HuH-7.5 (cell line): ENCODE measurements at regions not wholly inside any gene's neighbourhood (a gene's known extent, or its start where the extent isn't known, plus 50 kb on each side); places are given as distances from the start of the nearest gene placed in this dataset.
"Not testable (repeated sequence)": the region's sequence is repeated elsewhere in the genome, so short reads cannot be mapped to it uniquely, and the experiment has no call there.

Experiments used
- DNase-seq: peaks from one replicate; pipeline ENCODE4 v3.0.0; 2011; ENCODE audit warnings: low spot score

DNA sequence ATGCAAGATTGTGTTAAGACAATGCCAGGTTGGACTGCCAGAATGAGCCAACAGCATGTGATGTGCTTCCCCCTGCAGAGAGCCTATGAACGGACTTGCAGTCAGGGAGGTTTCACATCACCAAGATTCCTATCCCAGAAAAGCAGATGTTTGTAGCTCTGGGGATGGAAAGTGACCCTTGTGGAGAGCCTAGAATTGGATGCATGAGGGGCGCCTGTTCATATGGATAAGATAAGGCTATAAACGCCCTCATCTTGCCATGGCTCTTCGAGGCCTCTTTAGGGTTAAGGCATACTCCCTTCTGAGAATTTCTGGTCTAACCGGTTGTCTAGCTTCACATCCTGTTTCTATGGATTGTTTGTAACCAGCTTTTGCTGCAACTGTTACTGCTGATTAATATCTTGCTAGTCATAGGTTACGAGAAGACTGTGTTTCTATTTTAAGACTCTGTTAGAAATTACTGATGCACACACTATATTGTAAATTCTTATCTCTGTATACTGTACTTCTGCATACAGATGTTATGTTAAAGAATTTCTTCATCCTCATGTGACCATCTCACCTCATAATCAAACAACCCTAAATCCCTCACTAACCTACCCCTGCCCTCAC, 295.8 kb downstream of the PTGER3 start:
- DNase-seq, result not testable (repeated sequence)

DNA sequence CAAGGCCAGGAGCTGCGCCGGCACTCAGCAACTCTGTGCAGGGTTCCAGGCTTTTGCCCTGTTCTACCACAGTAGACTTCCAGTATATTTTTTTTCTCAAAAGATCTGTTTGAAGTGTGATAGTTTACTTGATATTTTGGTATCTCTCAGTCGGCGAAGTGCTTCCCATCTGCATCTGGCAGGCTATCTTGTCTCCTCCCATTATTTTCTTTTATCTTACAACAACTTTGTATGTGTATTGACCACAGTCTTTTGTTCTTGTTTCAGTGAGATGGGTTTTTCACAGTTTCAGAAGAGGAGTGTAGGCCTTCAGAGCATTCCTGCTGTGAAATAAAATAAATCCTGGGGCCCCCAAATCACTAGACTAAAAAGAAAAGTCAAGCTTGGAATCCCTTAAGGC, 292.9 kb downstream of the PTGER3 start:
- DNase-seq, result no peak

DNA sequence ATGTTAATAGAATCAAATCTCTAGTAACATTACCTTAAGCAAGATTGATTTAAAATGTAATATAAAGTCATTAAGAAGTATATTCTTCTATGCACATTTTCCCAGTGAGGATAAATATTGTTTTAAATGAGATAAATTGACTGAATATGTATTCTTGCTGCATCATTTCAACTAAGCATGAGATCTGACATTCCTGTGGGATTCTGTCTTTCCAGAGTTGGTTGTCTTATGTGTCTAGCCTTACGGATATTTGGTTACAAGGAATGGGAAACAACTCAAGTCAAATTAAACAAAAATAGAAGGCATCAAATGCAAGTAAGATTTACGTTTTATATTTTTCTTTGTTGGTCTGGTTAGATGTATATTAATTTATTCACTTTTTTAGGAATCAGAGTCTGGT, 287.5 kb downstream of the PTGER3 start:
- no peak for DNase-seq

DNA sequence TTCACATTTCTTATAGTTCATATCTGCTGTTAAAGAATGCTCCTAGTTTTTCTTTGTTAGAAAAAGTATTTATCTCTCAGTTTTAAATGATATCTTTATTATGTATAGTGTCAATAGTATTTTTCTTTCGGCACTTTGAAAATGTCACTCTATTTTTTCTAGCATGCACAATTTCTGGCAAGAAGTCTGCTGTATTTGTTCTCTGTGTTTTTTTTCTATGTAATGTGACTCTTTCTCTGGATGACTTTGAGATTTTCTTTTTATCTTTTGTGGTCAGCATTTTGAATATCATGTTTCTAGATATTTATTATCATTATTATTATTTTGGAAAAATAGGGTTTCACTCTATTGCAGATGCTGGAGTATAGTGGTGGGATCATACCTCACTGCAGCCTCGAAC, 285.2 kb downstream of the PTGER3 start:
- DNase-seq, result no peak

DNA sequence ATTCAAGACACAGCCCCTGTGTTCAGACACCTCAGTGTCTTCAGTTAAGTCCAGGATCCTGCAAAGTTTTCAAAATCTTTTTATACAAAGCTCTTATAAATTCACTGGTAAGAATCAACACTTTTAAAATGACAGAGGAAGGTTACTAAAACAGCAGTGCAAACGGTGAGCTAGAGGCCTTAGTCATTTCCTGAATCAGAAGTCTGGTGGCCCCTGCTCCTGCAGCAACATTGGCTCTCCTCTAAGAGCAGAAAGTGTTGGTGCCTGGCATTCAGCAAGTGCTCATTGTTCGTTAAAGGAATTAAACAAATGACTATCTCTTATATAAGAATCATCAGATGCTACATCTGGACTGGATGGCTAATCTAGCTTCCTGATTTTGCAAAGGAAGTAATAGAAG, 282.9 kb downstream of the PTGER3 start:
- no peak for DNase-seq

DNA sequence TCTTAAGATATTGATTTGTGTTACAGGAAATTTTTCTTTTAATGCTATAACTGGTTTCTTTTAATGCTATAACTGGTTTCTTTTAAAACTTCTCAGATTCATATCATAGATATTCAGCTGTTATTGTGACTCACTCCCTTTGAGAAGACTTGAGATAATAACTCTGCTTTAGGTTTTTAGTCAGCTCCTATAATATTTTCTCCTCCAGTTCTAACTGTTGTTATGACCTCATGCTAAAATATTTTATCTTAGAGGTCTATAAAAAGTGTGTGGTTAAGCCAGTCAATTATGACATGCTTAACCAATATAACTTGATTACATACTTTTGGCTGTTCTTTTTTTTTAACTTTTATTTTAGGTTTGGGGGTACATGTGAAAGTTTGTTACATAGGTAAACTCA, 280.2 kb downstream of the PTGER3 start:
- DNase-seq, result no peak

DNA sequence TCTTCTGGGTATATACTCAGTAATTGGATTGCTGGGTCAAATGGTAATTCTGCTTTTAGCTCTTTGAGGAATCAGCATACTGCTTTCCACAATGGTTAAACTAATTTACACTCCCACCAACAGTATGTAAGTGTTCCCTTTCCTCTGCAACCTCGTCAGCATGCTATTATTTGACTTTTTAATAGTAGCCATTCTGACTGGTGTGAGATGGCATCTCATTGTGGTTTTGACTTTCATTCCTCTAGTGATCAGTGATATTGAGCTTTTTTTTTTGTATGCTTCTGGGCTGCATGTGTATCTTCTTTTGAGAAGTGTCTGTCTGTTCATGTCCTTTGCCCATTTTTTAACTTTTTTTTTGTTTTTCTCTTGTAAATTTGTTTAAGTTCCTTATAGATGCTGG, 279.4 kb downstream of the PTGER3 start:
- no peak for DNase-seq

DNA sequence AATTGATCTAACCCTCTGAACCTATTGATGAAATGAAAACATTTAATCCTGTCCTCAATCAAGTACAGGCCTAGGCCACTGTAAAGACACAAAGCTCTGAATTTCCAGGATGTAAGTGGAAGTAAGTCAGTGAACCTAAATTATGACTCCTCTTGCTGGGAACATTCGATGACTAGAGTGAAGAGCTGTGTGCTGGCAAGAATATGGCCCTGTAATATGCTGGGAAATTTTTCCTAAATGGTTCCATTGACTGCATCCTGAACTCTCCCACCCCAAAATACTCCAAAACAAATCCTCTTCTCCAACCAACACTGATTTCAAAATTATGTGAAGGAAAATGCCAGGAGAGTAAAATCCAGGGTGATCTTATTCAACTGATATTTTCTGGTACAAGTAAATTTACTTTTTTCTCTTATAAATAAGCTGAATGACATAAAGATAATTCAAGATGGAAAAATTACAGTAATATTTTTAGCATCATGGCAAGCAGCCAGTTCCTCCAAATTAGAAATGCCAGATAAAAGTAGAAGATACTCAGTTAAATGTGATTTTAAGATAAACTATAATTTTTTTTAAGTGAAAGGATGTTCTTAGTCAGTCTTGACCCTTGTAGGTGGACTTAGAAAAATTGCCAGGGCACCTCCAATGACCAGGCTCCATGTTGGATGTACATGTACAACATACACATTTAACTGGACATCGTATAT, 269.4 kb downstream of the PTGER3 start:
- no peak for DNase-seq

DNA sequence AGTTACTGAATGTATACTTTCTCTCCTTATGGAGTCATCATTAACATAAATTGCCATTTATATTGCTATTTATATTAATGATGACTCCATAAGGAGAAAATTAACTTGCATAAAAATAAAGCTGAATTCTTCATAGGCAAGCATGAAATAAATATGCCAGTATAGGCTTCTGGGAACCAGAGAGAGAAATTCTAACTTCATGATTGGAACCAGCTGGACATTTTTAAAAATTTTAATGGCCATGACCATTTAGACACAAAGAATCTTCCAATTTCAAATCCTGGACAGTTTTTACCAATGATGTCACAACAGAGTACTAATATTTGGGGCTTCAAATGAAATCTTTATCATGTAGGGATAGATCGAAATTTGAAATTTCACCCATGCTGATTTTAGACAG, 268.7 kb downstream of the PTGER3 start:
- no peak for DNase-seq

DNA sequence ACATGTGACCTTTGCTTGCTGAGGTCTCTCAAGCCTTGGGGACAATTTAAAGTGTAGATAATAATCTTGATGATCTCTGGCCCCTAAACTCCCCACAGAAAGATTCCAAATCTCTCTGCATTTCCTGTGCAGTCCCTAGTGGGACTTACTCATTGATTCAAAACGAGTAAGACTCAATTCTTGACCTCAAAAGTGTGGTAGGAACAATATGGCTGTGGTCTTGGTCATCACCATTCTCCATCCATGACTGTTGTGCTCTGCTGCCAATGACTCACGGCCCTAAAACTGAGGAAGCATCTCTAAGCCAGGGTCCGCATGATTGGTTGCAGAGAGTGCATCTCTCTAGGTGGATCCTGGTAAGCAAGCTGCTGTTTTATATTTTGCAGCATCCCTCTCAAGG, 268.0 kb downstream of the PTGER3 start:
- no peak for DNase-seq

DNA sequence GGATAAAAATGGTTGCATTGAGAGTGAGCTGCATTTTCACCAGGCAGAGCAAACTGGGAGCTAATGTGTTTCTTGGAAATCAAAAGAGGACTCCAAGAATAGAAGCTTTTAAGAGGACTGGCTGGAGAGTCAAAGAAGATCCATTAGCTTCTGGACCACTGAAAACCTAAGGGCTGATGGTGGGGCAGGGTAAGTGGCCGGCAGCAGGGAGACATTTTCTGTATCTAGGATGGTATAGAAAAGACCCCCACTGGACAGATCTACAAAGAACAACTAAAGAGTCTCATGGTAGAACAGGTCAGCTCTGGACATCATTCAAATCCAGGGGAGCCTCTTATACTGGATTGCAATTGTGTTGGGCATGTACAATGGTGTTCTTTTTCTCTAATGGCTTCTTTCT, 262.3 kb downstream of the PTGER3 start:
- DNase-seq, result no peak

DNA sequence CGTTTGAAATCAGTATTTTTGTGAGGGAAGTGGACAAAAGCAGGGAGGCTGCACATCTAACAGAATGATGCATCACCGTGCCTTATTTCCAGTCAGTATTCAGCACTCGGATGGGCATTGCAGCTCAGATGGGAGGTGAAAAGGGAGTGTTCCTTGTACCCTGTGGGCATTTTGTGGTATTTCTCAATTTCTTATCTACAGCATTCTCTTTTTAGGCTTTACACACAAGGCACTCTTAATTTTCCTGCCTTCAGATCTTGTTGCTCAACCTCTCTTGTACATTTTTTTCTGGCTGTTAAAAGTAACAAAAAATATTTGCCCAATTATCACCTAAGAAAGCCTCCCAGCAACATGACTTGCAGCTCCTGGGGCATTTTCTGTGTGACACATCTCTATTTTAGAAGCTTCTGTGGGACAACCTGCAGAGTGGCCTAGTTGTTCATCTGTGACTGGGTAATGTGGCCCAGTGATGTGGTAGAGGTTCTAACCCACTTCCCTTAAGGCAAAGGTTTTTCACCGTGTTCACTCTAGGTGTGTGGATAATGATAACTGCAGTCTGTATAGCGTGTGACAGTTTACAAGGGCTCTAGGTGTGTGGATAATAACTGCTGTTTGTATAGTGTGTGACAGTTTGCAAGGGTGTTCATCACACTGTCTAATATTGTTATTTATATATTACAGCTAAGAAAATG, 257.2 kb downstream of the PTGER3 start:
- DNase-seq, result no peak

DNA sequence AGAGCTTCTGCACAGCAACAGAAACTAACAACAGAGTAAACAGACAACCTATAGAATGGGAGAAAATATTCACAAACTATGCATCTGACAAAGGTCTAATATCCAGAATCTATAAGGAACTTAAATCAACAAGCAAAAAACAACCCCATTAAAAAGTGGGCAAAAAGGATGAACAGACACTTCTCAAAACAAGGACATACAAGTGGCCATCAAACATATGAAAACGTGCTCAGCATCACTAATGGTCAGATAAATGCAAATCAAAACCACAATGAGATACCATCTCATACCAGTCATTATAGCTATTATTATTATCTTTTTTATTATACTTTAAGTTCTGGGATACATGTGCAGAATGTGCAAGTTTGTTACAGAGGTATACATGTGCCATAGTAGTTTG, 252.6 kb downstream of the PTGER3 start:
- not testable (repeated sequence) for DNase-seq

DNA sequence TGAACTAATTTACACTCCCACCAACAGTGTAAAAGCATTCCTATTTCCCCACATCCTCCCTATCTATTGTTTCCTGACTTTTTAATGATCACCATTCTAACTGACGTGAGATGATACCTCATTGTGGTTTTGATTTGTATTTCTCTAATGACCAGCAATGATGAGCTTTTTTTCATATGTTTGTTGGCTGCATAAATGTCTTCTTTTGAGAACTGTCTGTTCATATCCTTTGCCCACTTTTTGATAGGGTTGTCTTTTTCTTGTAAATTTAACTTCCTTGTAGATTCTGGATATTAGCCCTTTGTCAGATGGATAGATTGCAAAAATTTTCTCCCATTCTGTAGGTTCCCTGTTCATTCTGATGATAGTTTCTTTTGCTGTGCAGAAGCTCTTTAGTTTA, 251.3 kb downstream of the PTGER3 start:
- not testable (repeated sequence) for DNase-seq

DNA sequence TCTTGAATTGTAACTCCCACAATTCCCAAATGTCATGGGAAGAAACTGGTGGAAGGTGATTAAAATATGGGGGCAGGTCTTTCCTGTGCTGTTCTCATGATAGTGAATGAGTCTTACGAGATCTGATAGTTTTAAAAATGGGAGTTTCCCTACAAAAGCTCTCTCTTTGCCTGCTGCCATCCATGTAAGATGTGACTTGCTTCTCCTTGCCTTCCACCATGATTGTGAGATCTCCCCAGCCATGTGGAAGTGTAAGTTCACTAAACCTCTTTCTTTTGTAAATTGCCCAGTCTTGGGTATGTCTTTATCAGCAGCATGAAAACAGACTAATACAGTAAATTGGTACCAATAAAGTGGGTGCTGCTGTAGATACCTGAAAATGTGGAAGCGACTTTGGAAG, 245.0 kb downstream of the PTGER3 start:
- DNase-seq, result not testable (repeated sequence)

DNA sequence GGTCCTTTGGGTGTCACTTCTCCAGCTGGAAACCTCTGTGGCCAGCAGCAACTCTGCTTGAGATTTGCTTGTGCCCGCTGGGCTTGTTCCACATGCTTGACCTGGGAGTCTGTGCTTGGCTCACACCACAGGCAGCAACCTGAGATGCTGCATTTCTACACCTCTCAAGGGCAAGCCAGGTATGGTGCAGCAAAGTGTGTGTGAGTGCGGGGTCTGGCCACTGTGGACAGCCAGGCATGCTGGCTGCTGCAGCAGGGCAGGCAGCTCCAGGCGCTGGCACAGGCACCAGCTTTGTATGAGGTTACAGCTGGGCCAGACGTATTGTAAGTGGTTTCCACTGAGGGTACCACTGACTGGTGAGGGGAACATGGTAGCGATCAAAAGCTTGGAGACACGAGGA, 242.0 kb downstream of the PTGER3 start:
- DNase-seq, result no peak

DNA sequence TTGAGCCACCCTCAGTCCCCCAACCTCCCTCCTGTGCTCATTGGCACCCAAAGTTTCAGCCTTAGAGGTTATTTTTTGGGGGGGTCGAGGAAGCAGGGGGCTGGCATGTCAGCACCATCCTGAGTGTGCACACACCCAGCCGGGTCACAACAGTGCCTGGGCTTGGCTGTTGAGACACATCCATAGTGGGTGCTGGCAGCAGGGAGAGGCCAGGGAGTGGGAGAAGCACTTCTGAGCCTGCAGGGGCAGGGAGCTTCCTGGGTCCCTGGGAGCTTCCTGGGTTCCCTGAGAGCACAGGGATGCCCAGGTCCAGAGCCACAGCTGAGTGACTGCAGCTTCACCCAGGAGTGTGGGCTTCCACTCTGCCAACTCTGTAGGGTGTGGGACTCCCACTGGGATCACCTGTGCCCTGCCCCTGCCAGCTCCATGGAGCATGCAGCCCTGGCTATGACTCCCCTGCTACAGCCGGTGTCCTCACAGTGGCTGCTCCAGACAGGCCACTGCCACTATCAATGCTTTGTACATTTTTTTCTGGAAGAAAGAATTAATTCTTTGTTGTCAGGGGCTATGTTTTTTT, 240.4 kb downstream of the PTGER3 start:
- DNase-seq, result no peak

DNA sequence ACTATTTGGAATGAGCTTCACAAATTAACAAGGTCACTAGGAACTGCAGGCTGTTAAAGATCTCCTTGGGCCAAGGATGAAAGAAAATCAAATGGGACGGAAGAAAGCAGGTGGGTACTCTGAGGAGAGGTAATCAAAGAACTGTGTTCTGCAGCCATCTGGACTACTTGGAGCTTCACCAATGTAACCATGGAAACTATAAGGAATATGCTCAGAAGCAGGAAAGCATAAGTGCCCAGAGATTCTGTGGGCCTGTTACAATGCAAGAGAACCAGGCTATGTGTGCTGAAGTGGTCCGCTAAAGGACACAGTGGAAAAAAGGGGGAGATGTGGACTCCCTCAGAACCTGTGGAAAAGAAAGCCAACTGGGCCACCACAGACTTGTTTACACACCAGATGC, 238.5 kb downstream of the PTGER3 start:
- no peak for DNase-seq

DNA sequence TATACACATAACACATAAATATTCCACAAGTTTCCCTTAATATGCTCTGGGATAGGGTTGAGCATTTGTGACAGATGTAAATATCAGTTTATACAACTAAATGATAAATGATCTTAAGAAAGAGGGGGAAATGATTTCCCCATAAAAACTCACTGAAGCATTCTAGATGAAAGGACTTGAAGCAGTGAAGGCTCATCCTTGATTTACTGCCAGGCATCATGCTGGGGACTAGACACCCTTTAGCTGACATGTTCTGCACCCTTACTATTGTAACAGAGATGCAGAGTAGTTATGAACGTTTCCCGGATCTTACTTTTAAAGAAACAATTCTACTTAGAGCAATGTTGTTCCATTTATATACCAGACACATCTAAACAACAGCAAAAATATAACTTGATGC, 235.8 kb downstream of the PTGER3 start:
- no peak for DNase-seq

DNA sequence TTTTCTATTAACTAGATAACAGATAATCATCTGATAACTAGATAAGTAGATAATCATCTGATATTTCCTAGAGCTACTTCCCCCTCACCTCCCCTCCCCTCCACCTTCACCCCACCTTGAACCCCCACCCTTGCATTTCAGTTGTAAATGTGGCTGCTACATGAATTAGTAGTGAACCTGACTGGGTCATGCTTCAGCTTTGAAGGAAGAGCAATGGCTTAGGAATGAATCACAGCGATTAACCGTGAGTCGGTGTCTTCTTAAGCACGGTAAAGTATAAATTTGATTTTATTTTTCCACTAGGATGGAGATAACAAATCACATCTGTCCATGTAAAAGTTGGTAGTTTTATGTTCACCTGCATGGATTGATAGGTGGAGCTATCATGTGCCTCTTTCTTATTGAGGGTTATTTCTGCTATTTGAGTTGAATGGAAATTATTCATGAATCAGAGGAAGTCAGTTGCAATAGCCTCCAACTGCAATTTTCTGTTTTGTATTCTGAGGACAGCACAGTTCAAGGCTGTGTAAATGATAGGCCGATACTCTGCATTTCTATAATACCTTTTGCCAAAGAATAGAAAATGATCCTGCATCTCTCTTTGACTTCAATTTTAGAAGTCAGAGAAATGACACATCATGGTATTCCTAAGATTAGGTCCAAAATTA, 235.0 kb downstream of the PTGER3 start:
- no peak for DNase-seq

DNA sequence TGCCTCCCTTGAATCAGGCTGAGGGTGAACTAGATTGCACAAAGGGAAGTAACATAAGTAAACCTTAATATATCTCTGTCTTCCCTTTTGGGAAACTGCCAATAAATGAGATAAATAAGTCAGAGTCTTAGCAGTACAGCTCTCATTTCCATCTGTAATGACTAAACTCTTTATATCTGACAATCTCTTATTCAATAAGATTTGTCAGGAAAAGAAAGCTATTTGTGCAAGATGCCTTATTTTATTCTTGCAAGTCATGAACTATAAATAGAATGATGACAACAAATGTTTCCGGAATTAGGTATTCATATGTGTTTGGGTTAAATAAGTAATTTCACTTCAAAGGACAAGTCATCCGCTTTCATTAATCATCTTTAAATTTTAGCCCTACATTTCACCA, 229.2 kb downstream of the PTGER3 start:
- no peak for DNase-seq

DNA sequence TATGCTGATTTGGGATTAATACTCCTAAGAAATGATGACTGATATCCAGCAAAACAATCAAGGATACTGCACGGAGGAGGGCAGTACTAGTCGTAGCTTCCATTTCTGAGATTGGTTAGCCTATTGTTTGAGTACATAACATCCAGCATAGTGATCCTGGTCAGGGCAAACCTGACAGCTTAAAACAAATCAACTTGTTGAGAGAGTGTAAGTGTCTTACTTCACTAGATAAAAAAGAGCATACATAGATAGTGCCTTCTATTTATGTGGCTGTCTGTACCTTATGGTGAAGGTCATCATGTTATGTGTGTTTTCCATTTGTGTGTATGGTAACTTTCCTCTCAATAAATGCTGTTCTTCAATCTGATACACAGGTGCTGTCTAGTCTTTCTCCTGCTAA, 228.4 kb downstream of the PTGER3 start:
- DNase-seq, result no peak

DNA sequence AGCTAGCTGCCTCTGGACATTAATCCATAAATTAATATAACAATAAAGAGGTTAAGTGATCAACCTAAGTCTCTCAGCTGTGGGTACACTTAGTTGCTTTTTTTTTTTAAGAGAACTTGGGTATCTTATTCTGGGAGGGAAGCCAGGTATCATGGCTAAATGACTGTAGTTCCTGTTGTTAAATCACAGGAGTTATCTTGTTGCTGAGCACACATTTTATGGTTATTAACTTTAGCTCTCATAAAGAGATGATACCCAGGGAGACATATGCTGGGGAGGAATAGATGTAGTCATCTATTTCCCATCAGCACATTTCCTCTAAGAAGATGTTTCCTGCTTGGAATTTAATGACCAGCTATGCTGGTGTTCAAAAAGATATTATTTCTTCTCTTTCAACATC, 227.8 kb downstream of the PTGER3 start:
- DNase-seq, result no peak
